Karpas-422 (cell line): ENCODE measurements at regions not wholly inside any gene's neighbourhood (a gene's known extent, or its start where the extent isn't known, plus 50 kb on each side); places are given as distances from the start of the nearest gene placed in this dataset.

Experiments
- DNase-seq: peaks from one replicate; pipeline ENCODE4 v3.0.0-alpha.2; 2015
- H2AFZ ChIP-seq: fragments of 200-600 bp; sonication (generic); 2 replicates; pipeline ENCODE4 v1.6.1; 2014; ENCODE audit warnings: antibody characterized with exemption, low read length, mixed read lengths
- H3K27ac ChIP-seq: fragments of 200-600 bp; sonication (generic); 2 replicates; pipeline ENCODE4 v1.5.1; 2014; ENCODE audit warnings: mild to moderate bottlenecking, low read length, moderate library complexity
- H3K27me3 ChIP-seq: fragments of 200-600 bp; sonication (generic); 2 replicates; pipeline ENCODE4 v1.6.1; 2014; ENCODE audit warnings: low read length, mixed read lengths
- H3K36me3 ChIP-seq: fragments of 200-600 bp; sonication (generic); 2 replicates; pipeline ENCODE4 v1.6.1; 2014; ENCODE audit warnings: low read length, mixed read lengths; ENCODE audit not compliant: insufficient read depth
- H3K4me1 ChIP-seq: fragments of 200-600 bp; sonication (generic); 2 replicates; pipeline ENCODE4 v1.6.1; 2014; ENCODE audit warnings: mild to moderate bottlenecking, low read length, mixed read lengths
- H3K4me2 ChIP-seq: fragments of 200-600 bp; sonication (generic); 2 replicates; pipeline ENCODE4 v1.6.1; 2014; ENCODE audit warnings: low read length, low read depth, mild to moderate bottlenecking; ENCODE audit not compliant: poor library complexity, severe bottlenecking
- H3K4me3 ChIP-seq: fragments of 200-600 bp; sonication (generic); 2 replicates; pipeline ENCODE4 v1.5.1; 2014; ENCODE audit warnings: mild to moderate bottlenecking, antibody characterized with exemption, low read length, mixed read lengths
- H3K79me2 ChIP-seq: fragments of 200-600 bp; sonication (generic); 2 replicates; pipeline ENCODE4 v1.6.1; 2014; ENCODE audit warnings: mild to moderate bottlenecking, low read length, mixed read lengths
- H3K9ac ChIP-seq: fragments of 200-600 bp; sonication (generic); 2 replicates; pipeline ENCODE4 v1.6.0; 2014; ENCODE audit warnings: low read length
- H3K9me2 ChIP-seq: fragments of 200-600 bp; sonication (generic), shearing (Covaris generic); replicated peaks from 2 replicates; pipeline ENCODE4 v1.6.0; 2014; ENCODE audit warnings: mild to moderate bottlenecking, low read length, moderate library complexity; ENCODE audit not compliant: insufficient read depth
- H3K9me3 ChIP-seq: fragments of 300-700, 200-600 bp; sonication (generic); 2 replicates; pipeline ENCODE4 v1.6.1; 2014; ENCODE audit warnings: low read length, mixed read lengths
- H4K20me1 ChIP-seq: fragments of 200-600 bp; sonication (generic); 2 replicates; pipeline ENCODE4 v1.6.1; 2014; ENCODE audit warnings: mild to moderate bottlenecking, antibody characterized with exemption, low read length, low read depth; ENCODE audit not compliant: insufficient read depth

DNA sequence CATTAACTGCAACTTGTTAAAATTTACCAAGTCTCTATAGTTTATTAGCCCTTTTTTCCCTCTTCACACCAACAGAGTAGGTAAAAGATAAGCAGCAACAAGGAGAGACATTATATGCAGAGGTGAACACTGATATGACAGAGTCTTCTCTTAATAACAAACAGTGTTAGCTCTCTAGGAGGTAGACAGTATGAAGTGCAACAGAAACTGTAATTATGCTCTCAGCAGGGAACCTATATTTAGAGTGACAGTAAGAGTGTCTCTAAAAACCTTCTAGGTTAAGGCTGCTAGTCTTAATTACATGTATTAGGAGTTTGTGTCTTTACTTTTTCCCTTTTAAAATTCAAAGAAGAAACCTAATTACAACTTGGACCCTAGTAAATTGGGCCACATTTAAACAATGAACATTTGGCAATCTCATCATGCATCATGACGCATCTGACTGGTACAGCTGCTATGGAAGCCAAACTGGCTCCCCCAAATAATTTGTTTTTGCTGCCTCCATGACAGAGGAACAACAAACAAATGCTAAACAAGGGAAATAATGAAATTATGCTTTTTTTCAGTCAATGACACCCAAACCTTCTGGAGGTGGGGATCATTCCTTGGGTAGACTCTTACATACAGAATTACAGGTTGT is 69.9 kb upstream of the MMADHC start:
- no peaks in the 10 kb centered on the region for H3K9me2 ChIP-seq
- no peak overlapping the region for H3K4me2 ChIP-seq
- H3K9me3 ChIP-seq, result 0 out of 2 replicates have a peak, but pooled peaks cover 6% of the 10 kb centered on the region
- no peaks in the 10 kb centered on the region for H3K36me3 ChIP-seq
- no peaks in the 10 kb centered on the region for H4K20me1 ChIP-seq
- H3K4me1 ChIP-seq, result no peaks in the 10 kb centered on the region
- H3K9ac ChIP-seq, result no peak overlapping the region
- no peak overlapping the region for H3K27ac ChIP-seq
- no peak overlapping the region for H2AFZ ChIP-seq
- no peaks in the 10 kb centered on the region for H3K79me2 ChIP-seq
- no peaks in the 10 kb centered on the region for H3K27me3 ChIP-seq
- H3K4me3 ChIP-seq, result no peak overlapping the region
- DNase-seq, result no peak

DNA sequence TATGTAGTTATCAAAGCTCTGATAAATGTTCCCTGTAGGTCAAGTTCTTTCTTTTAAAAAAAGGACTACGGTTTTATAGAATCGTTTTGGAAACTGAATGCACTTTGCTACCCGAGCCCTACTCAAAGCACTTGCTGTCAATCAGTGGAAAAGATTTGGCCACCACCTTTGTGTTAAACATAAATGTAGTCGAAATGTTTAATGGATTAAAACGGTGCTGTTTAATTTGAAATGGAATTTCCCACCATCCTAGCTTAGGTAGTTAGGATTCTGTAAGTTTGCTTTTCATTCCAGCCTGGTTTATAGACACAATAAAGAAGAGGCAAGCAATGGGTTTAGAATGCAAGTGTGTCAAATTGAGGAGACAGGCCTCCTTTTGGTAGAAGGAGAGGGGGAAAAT is 69.4 kb upstream of the MMADHC start:
- Histone ChIP-seq H3K79me2 (no peaks in the 10 kb centered on the region), H3K4me3 (no peak overlapping the region), H3K9me2 (no peaks in the 10 kb centered on the region), H2AFZ (no peak overlapping the region), H3K27me3 (no peaks in the 10 kb centered on the region), H3K9me3 (0 out of 2 replicates have a peak, but pooled peaks cover 6% of the 10 kb centered on the region), H3K27ac (no peak overlapping the region), H3K4me1 (no peaks in the 10 kb centered on the region), H3K9ac (no peak overlapping the region), H4K20me1 (no peaks in the 10 kb centered on the region), H3K4me2 (no peak overlapping the region), H3K36me3 (no peaks in the 10 kb centered on the region)
- no peak for DNase-seq

GRCh38 chr2:149653831-149654445 is 66.4 kb upstream of the MMADHC start:
- DNase-seq, result no peak
- H3K36me3 ChIP-seq, result no peaks in the 10 kb centered on the region
- no peak overlapping the region for H3K4me2 ChIP-seq
- no peaks in the 10 kb centered on the region for H3K9me2 ChIP-seq
- no peaks in the 10 kb centered on the region for H4K20me1 ChIP-seq
- H3K27ac ChIP-seq, result no peak overlapping the region
- H3K4me1 ChIP-seq, result no peaks in the 10 kb centered on the region
- H2AFZ ChIP-seq, result no peak overlapping the region
- no peaks in the 10 kb centered on the region for H3K27me3 ChIP-seq
- no peak overlapping the region for H3K9ac ChIP-seq
- H3K9me3 ChIP-seq, result 0 out of 2 replicates have a peak, but pooled peaks cover 6% of the 10 kb centered on the region
- H3K4me3 ChIP-seq, result no peak overlapping the region
- H3K79me2 ChIP-seq, result no peaks in the 10 kb centered on the region

DNA sequence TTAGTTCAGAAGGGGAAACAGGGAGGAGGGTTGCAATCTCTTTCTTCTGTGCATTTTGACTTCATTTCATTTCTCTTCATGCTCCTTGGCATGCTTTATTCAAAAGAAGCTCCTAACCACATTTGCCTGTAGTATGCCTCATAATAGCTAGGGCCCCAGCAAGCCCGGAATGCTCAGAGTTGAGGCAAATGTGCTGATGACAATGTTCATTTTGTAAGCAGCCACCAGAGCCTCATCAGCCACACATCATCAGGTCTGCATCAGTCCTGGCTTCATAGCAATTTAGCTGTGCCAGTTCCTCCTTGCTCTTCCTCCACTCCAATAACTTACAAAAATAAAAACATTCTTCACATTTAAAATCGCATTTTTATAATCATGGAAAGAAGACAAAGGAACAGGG is 65.4 kb upstream of the MMADHC start:
- H3K9me3 ChIP-seq, result 0 out of 2 replicates have a peak, but pooled peaks cover 6% of the 10 kb centered on the region
- no peaks in the 10 kb centered on the region for H3K27me3 ChIP-seq
- H3K4me3 ChIP-seq, result no peak overlapping the region
- no peaks in the 10 kb centered on the region for H3K4me1 ChIP-seq
- H3K27ac ChIP-seq, result no peak overlapping the region
- no peak for DNase-seq
- no peaks in the 10 kb centered on the region for H3K36me3 ChIP-seq
- no peak overlapping the region for H3K9ac ChIP-seq
- no peaks in the 10 kb centered on the region for H3K79me2 ChIP-seq
- H2AFZ ChIP-seq, result no peak overlapping the region
- H3K4me2 ChIP-seq, result no peak overlapping the region
- no peaks in the 10 kb centered on the region for H4K20me1 ChIP-seq
- no peaks in the 10 kb centered on the region for H3K9me2 ChIP-seq

DNA sequence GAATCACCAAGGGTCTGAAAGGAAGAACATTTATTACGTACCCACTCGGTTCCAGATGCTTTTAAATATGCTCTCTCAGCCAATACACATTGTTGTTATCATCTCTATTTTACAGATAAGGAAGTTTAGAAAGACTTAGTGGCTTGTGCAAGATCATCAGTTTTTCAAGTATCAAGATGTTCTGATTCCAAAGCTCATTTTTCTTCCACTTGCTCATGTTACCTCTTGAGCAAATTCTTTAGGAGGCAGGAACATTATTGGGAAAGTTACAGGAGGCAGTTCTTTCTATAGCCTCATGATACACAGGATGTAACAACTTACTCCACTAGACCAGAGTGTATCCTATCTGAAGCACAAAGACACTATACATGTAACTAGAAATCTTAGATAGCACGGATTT is 65.0 kb upstream of the MMADHC start:
- Histone ChIP-seq H3K27me3 (no peaks in the 10 kb centered on the region), H3K27ac (no peak overlapping the region), H3K9me3 (0 out of 2 replicates have a peak, but pooled peaks cover 6% of the 10 kb centered on the region), H3K4me1 (no peaks in the 10 kb centered on the region), H3K4me3 (no peak overlapping the region), H4K20me1 (no peaks in the 10 kb centered on the region), H3K4me2 (no peak overlapping the region), H3K9ac (no peak overlapping the region), H3K9me2 (no peaks in the 10 kb centered on the region), H2AFZ (no peak overlapping the region), H3K36me3 (no peaks in the 10 kb centered on the region), H3K79me2 (no peaks in the 10 kb centered on the region)
- no peak for DNase-seq

- H3K4me3 ChIP-seq, result no peak overlapping the region
- H3K79me2 ChIP-seq, result no peaks in the 10 kb centered on the region
- H3K9me3 ChIP-seq, result 0 out of 2 replicates have a peak, but pooled peaks cover 6% of the 10 kb centered on the region
- H3K9ac ChIP-seq, result no peak overlapping the region
- no peak overlapping the region for H3K27ac ChIP-seq
- no peak for DNase-seq
- H3K4me2 ChIP-seq, result no peak overlapping the region
- no peaks in the 10 kb centered on the region for H3K4me1 ChIP-seq
- no peaks in the 10 kb centered on the region for H3K36me3 ChIP-seq
- H3K27me3 ChIP-seq, result no peaks in the 10 kb centered on the region
- H3K9me2 ChIP-seq, result no peaks in the 10 kb centered on the region
- no peak overlapping the region for H2AFZ ChIP-seq
- H4K20me1 ChIP-seq, result no peaks in the 10 kb centered on the region
Observed at GRCh38 chr2:149651229-149651628, 63.7 kb upstream of the MMADHC start.

DNA sequence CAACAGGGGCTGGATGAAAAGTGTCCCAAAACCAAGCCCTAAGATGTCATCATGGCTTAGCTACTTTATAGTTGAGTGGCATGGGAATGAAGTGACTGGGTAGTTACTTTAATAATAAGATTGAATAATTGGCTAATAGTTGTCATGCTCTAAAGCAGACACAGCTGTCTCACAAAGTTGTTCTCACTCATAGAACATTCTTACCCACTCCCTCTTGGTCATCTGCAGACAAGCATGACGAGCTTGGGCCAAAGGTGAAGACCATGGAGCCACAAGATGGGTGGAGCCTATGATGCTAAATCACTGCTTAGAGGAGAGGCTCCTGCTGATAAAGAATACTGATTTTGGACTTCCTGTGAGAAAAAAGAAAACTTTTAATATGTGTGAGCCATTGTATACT is 62.4 kb upstream of the MMADHC start:
- no peak for DNase-seq
- Histone ChIP-seq H3K79me2 (no peaks in the 10 kb centered on the region), H3K4me3 (no peak overlapping the region), H3K36me3 (no peaks in the 10 kb centered on the region), H3K9me2 (0 out of 2 replicates have a peak, but pooled peaks cover 4% of the 10 kb centered on the region), H3K27ac (no peak overlapping the region), H3K27me3 (no peaks in the 10 kb centered on the region), H3K9me3 (no peaks in the 10 kb centered on the region), H2AFZ (no peak overlapping the region), H4K20me1 (no peaks in the 10 kb centered on the region), H3K4me1 (no peaks in the 10 kb centered on the region), H3K9ac (no peak overlapping the region), H3K4me2 (no peak overlapping the region)

GRCh38 chr2:149648282-149649030 is 60.9 kb upstream of the MMADHC start:
- no peak overlapping the region for H3K4me2 ChIP-seq
- no peaks in the 10 kb centered on the region for H3K9me3 ChIP-seq
- H3K4me1 ChIP-seq, result no peaks in the 10 kb centered on the region
- H3K9me2 ChIP-seq, result 0 out of 2 replicates have a peak, but pooled peaks cover 4% of the 10 kb centered on the region
- H4K20me1 ChIP-seq, result no peaks in the 10 kb centered on the region
- H3K36me3 ChIP-seq, result no peaks in the 10 kb centered on the region
- no peak for DNase-seq
- H3K4me3 ChIP-seq, result no peak overlapping the region
- no peak overlapping the region for H2AFZ ChIP-seq
- H3K9ac ChIP-seq, result no peak overlapping the region
- H3K27ac ChIP-seq, result no peak overlapping the region
- H3K79me2 ChIP-seq, result no peaks in the 10 kb centered on the region
- H3K27me3 ChIP-seq, result no peaks in the 10 kb centered on the region
